Epithelial cell of esophagus (primary cell): ENCODE measurements at regions not wholly inside any gene's neighbourhood (a gene's known extent, or its start where the extent isn't known, plus 50 kb on each side); places are given as distances from the start of the nearest gene placed in this dataset.
"Not testable (repeated sequence)": the region's sequence is repeated elsewhere in the genome, so short reads cannot be mapped to it uniquely, and the experiment has no call there.

ENCODE experiments used
- DNase-seq: peaks from one replicate; pipeline ENCODE4 v3.0.0; 2010; ENCODE audit warnings: low read depth
- H3K4me3 ChIP-seq: 2 replicates; pipeline ENCODE4 v1.5.1; 2011; ENCODE audit warnings: mild to moderate bottlenecking, low read length, control low read depth
- TF ChIP-seq, protein P1 (sequence below): IDR thresholded peaks from 2 replicates; pipeline ENCODE4 v1.5.1; 2011; ENCODE audit warnings: low read depth, mild to moderate bottlenecking, low read length, control low read depth, inconsistent platforms; ENCODE audit not compliant: insufficient read depth; ENCODE audit errors: missing control alignments

DNA sequence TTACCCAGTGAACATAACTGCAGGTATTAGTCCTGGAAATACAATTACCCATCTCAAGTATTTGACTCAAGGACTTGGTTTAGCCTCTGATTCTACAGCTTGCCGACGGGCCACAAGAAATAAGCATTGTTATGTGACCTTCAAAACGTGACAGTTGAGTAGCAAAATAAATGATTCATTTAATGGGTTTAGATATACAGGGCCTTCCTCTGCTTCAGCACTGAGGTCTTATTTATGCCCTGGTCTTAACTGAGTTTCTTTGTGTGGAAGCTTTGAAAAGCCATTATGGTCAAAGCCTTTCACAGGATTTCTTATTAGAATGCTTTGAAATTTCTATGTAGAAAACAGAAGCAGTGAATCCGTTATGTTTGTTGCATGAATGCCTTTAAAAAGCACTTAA is 899.2 kb upstream of the API5 start:
- H3K4me3 ChIP-seq: no peak overlapping the region
- DNase-seq: no peak
- TF ChIP-seq, protein P1, sequence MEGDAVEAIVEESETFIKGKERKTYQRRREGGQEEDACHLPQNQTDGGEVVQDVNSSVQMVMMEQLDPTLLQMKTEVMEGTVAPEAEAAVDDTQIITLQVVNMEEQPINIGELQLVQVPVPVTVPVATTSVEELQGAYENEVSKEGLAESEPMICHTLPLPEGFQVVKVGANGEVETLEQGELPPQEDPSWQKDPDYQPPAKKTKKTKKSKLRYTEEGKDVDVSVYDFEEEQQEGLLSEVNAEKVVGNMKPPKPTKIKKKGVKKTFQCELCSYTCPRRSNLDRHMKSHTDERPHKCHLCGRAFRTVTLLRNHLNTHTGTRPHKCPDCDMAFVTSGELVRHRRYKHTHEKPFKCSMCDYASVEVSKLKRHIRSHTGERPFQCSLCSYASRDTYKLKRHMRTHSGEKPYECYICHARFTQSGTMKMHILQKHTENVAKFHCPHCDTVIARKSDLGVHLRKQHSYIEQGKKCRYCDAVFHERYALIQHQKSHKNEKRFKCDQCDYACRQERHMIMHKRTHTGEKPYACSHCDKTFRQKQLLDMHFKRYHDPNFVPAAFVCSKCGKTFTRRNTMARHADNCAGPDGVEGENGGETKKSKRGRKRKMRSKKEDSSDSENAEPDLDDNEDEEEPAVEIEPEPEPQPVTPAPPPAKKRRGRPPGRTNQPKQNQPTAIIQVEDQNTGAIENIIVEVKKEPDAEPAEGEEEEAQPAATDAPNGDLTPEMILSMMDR: no peak

DNA sequence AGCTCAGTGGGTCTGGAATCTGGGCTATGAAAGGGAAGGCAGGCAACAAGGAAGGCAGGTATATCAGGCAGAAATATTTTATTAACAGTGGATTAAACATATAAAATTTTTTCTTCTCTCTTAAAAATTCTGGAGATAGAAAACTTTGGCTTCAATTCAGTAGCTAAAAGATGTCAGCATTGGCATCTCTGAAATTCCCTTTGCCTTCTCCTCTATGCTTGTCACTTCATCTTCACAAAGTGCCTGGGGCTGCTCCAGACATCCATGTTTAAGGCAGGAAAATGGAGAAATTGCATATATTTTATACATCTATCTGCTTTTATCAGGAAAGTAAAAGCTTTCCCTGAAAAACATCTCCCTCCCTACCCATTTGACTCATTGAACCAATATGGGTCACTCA is 894.1 kb upstream of the API5 start:
- DNase-seq: no peak
- TF ChIP-seq, protein P1: no peak
- no peak overlapping the region for H3K4me3 ChIP-seq

DNA sequence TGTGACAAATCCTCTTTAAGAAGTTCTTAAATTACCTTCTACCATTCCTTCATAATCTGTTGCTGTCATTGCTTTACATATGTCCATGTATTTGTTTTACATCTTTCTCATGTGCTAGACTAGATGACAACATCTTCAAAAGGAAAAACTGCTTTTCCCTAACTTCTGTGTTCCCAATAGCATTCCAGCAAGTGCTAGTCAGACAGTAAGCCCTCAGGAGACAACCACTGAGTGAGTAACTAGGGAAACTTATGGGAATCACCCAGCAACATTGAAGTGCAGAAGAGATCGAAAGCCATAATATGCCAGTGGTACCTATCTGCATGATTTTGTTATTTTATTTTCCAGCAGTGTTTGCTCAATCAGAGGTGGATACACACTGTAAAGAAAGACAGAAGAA is 889.7 kb upstream of the API5 start:
- no peak for DNase-seq
- TF ChIP-seq, protein P1: no peak
- no peak overlapping the region for H3K4me3 ChIP-seq

- DNase-seq, H3K4me3 ChIP-seq: not testable (repeated sequence)
These were observed 876.9 kb upstream of the API5 start for GRCh38 chr11:42434911-42435310.

GRCh38 chr11:42444406-42444805 is 867.4 kb upstream of the API5 start:
- H3K4me3 ChIP-seq: no peak overlapping the region
- no peak for DNase-seq
- TF ChIP-seq, protein P1: no peak

- TF ChIP-seq, protein P1: no peak
- H3K4me3 ChIP-seq: no peak overlapping the region
- DNase-seq: peak; percentile 0
These were observed 849.1 kb upstream of the API5 start for GRCh38 chr11:42462558-42463310.

DNA sequence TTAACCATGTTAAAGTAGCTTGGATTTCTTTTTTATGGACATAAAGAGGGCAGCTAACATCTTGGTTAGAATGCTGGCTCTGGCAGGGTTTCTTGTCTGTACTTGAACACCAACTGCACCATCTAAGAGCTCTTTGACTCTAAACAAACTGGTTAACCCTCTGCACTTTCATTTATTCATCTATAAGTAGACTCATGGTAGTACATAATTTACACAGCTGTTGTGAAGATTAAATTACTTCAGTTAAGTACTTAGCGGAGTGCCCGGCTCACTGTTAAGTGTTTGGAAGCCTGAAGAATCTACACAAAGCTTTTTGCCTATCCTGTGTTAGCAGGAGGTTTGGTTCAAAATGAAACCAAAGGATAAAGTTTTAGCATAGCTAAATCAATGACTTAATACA is 846.2 kb upstream of the API5 start:
- TF ChIP-seq, protein P1: no peak
- no peak overlapping the region for H3K4me3 ChIP-seq
- no peak for DNase-seq

- H3K4me3 ChIP-seq: no peak overlapping the region
- no peak for DNase-seq
- TF ChIP-seq, protein P1: no peak
These were observed 838.7 kb upstream of the API5 start for GRCh38 chr11:42473106-42473505.
